ENCODE measurements at regions not wholly inside any gene's neighbourhood (a gene's known extent, or its start where the extent isn't known, plus 50 kb on each side); places are given as distances from the start of the nearest gene placed in this dataset.

- no peak for TF ChIP-seq ARNTL (CRISPR knock-in tag; IDR thresholded peaks at IDR 0.05; ENCODE audit: borderline replicate concordance, low read depth)
- no peak for TF ChIP-seq BACH2 (CRISPR knock-in tag; IDR thresholded peaks at IDR 0.05; ENCODE audit: borderline replicate concordance)
- no peak for TF ChIP-seq ISL1 (CRISPR knock-in tag; IDR thresholded peaks at IDR 0.05)
- no peak for TF ChIP-seq CREB5 (CRISPR knock-in tag; IDR thresholded peaks at IDR 0.05; ENCODE audit: low read depth)
- no peak for TF ChIP-seq ZFP3 (CRISPR knock-in tag; IDR thresholded peaks at IDR 0.05)
- TF ChIP-seq PATZ1 (CRISPR knock-in tag; IDR thresholded peaks at IDR 0.05; ENCODE audit: borderline replicate concordance), result no peak
- no peak for TF ChIP-seq RARB (CRISPR knock-in tag; IDR thresholded peaks at IDR 0.05)
- TF ChIP-seq ZFP30 (CRISPR knock-in tag; IDR thresholded peaks at IDR 0.05), result no peak
- TF ChIP-seq SNAI2 (CRISPR knock-in tag; IDR thresholded peaks at IDR 0.05), result no peak
- no peak for TF ChIP-seq CSDC2 (CRISPR knock-in tag; IDR thresholded peaks at IDR 0.05)
- no peak for TF ChIP-seq PPARA (CRISPR knock-in tag; IDR thresholded peaks at IDR 0.05; ENCODE audit: borderline replicate concordance)
These were observed 173.4 kb downstream of the MIAT start for GRCh38 chr22:26830837-26831236.
